Upper lobe of right lung (tissue), 1 donor: ENCODE measurements at regions not wholly inside any gene's neighbourhood (a gene's known extent, or its start where the extent isn't known, plus 50 kb on each side); places are given as distances from the start of the nearest gene placed in this dataset.
A peak's percentile ranks its signal among the peaks of the same experiment; 100 is the strongest.

Experiments used
- ATAC-seq: fragments of 200-7000 bp; cut with Tn5 transposase; one replicate; pipeline ENCODE4 v1.9.1; 2020; ENCODE audit warnings: mild to moderate bottlenecking, moderate library complexity
- DNase-seq: peaks from one replicate; pipeline ENCODE4 v3.0.0-alpha.2; 2020
- H3K27ac ChIP-seq: fragments of 200-600 bp; one replicate; pipeline ENCODE4 v1.8.0; 2022
- H3K27me3 ChIP-seq: fragments of 200-600 bp; one replicate; pipeline ENCODE4 v1.8.0; 2022; ENCODE audit warnings: mild to moderate bottlenecking
- H3K36me3 ChIP-seq: fragments of 200-600 bp; one replicate; pipeline ENCODE4 v1.8.0; 2022
- H3K4me1 ChIP-seq: fragments of 200-600 bp; one replicate; pipeline ENCODE4 v1.8.0; 2022
- H3K4me3 ChIP-seq: fragments of 200-600 bp; one replicate; pipeline ENCODE4 v1.8.0; 2022; ENCODE audit warnings: mild to moderate bottlenecking
- H3K9me3 ChIP-seq: fragments of 200-600 bp; one replicate; pipeline ENCODE4 v1.8.0; 2022
- CTCF ChIP-seq: fragments of 200-600 bp; IDR thresholded peaks from one replicate; pipeline ENCODE4 v1.8.0; 2022; ENCODE audit warnings: antibody characterized with exemption
- intact Hi-C: fragments of 100-400 bp; cut with DNase I; formaldehyde crosslinking; loops from one replicate; pipeline ENCODE4 v1.11.0; 2022
- donor health status: DM: no; HTN: yes; CAD: no; lungs with severe emphysema.

- H3K4me1 ChIP-seq = no peaks in the 10 kb centered on the region
- peak; percentile 59 for DNase-seq
- H3K27me3 ChIP-seq = no peaks in the 10 kb centered on the region
- ATAC-seq = no peak
- intact Hi-C loops = no loop called here
- H3K4me3 ChIP-seq = no peak overlapping the region
- no peak for TF ChIP-seq CTCF
- H3K27ac ChIP-seq = no peak overlapping the region
- H3K36me3 ChIP-seq = no peaks in the 10 kb centered on the region
- no peaks in the 10 kb centered on the region for H3K9me3 ChIP-seq
These were observed 210.7 kb upstream of the ATP2B1 start for GRCh38 chr12:89919241-89919906.

- intact Hi-C loops = no loop called here
- H3K27ac ChIP-seq = no peak overlapping the region
- no peak for DNase-seq
These were observed 209.7 kb upstream of the ATP2B1 start for GRCh38 chr12:89918172-89918846.

GRCh38 chr12:89909753-89910152, 201.1 kb upstream of the ATP2B1 start:
- no peak for TF ChIP-seq CTCF
- ATAC-seq (no peak), DNase-seq (no peak)
- no peaks in the 10 kb centered on the region for H3K36me3 ChIP-seq
- H3K9me3 ChIP-seq = no peaks in the 10 kb centered on the region
- intact Hi-C loops = no loop called here
- no peak overlapping the region for H3K4me3 ChIP-seq
- no peaks in the 10 kb centered on the region for H3K27me3 ChIP-seq
- no peak overlapping the region for H3K27ac ChIP-seq
- no peaks in the 10 kb centered on the region for H3K4me1 ChIP-seq

More at GRCh38 chr12:89918172-89918846, 209.7 kb upstream of the ATP2B1 start:
- H3K9me3 ChIP-seq = no peaks in the 10 kb centered on the region
- ATAC-seq = no peak
- H3K36me3 ChIP-seq = no peaks in the 10 kb centered on the region
- H3K4me3 ChIP-seq = no peak overlapping the region
- H3K27me3 ChIP-seq = no peaks in the 10 kb centered on the region
- no peaks in the 10 kb centered on the region for H3K4me1 ChIP-seq
- TF ChIP-seq CTCF = no peak

- ATAC-seq (no peak), DNase-seq (no peak)
- no peaks in the 10 kb centered on the region for H3K9me3 ChIP-seq
- intact Hi-C loops = no loop called here
- no peaks in the 10 kb centered on the region for H3K36me3 ChIP-seq
- H3K4me1 ChIP-seq = no peaks in the 10 kb centered on the region
- no peak overlapping the region for H3K27ac ChIP-seq
- H3K27me3 ChIP-seq = no peaks in the 10 kb centered on the region
- no peak overlapping the region for H3K4me3 ChIP-seq
- TF ChIP-seq CTCF = no peak
These were observed 199.0 kb upstream of the ATP2B1 start for GRCh38 chr12:89907659-89908058.

- no peak for DNase-seq
- no peak for ATAC-seq
- intact Hi-C loops = no loop called here
- no peak for TF ChIP-seq CTCF
- no peaks in the 10 kb centered on the region for H3K4me1 ChIP-seq
- H3K27ac ChIP-seq = no peak overlapping the region
- H3K4me3 ChIP-seq = no peak overlapping the region
- no peaks in the 10 kb centered on the region for H3K9me3 ChIP-seq
- H3K27me3 ChIP-seq = no peaks in the 10 kb centered on the region
- H3K36me3 ChIP-seq = no peaks in the 10 kb centered on the region
These were observed 198.2 kb upstream of the ATP2B1 start for GRCh38 chr12:89906824-89907223.
